BE2C (cell line): ENCODE measurements at regions not wholly inside any gene's neighbourhood (a gene's known extent, or its start where the extent isn't known, plus 50 kb on each side); places are given as distances from the start of the nearest gene placed in this dataset.
A peak's percentile ranks its signal among the peaks of the same experiment; 100 is the strongest.

Experiments used
- DNase-seq: peaks from one replicate; pipeline ENCODE4 v3.0.0-alpha.2; 2020
- H3K27me3 ChIP-seq: fragments of 250-450 bp; sonication (Bioruptor Pico); 2 replicates; pipeline ENCODE4 v1.5.1; 2020; ENCODE audit warnings: mild to moderate bottlenecking
- H3K36me3 ChIP-seq: fragments of 250-450 bp; sonication (Bioruptor Pico); 2 replicates; pipeline ENCODE4 v1.5.1; 2020; ENCODE audit warnings: mild to moderate bottlenecking
- H3K4me1 ChIP-seq: fragments of 250-450 bp; sonication (Bioruptor Pico); 2 replicates; pipeline ENCODE4 v1.5.1; 2020
- H3K4me3 ChIP-seq: 2 replicates; pipeline ENCODE4 v1.5.1; 2011; ENCODE audit warnings: low read depth, low read length
- H3K9me3 ChIP-seq: fragments of 250-450 bp; sonication (Bioruptor Pico); 2 replicates; pipeline ENCODE4 v1.5.1; 2020
- TF ChIP-seq, protein P1 (sequence below): IDR thresholded peaks from 2 replicates; pipeline ENCODE4 v1.5.1; 2012; ENCODE audit warnings: mild to moderate bottlenecking, low read depth, low read length

DNA sequence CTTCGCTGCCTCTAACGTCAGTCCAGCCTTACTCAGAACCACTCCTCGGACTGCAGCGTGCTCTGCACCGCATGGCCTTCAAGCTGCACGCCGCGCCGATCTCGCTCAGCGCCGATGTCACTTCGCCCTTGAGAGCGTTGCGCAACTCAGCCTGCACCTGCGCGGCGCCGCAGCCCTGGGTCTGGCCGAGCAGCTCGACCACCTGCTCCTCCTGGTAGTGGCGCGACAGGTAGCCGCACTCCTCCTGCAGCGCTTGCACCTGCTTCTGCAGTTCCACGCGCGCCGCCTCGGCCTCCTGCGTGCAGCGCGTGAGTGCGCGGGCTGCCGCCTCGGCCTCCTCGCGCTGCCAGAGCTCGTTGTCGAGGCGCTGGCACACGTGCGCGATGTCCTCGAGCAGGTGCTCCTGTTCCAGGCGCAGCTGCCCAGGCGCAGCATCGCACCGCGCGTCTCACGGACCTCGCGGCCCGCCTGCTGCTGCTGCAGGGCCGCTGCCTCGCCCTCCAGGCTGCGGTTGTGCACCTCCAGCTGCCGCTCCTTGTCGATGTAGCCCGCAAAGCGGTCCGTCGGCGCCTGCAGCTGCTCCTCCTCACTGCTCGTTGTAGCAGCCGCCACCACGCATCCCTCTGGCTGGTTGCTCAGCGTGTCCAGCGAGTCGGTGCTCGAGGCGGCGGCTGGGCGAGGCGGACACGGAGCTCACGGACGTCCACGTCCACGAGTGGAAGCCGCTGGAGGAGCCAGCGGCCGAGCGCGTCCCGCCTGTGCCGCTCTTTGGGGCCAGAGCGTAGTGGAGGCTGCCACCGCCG is 380.6 kb upstream of the CHD6 start:
- no peaks in the 10 kb centered on the region for H3K4me1 ChIP-seq
- no peaks in the 10 kb centered on the region for H3K27me3 ChIP-seq
- H3K9me3 ChIP-seq, result peaks cover 5% of the 10 kb centered on the region; the same call in 1 of the 2 replicates
- TF ChIP-seq, protein P1, sequence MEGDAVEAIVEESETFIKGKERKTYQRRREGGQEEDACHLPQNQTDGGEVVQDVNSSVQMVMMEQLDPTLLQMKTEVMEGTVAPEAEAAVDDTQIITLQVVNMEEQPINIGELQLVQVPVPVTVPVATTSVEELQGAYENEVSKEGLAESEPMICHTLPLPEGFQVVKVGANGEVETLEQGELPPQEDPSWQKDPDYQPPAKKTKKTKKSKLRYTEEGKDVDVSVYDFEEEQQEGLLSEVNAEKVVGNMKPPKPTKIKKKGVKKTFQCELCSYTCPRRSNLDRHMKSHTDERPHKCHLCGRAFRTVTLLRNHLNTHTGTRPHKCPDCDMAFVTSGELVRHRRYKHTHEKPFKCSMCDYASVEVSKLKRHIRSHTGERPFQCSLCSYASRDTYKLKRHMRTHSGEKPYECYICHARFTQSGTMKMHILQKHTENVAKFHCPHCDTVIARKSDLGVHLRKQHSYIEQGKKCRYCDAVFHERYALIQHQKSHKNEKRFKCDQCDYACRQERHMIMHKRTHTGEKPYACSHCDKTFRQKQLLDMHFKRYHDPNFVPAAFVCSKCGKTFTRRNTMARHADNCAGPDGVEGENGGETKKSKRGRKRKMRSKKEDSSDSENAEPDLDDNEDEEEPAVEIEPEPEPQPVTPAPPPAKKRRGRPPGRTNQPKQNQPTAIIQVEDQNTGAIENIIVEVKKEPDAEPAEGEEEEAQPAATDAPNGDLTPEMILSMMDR, result no peak
- no peak for DNase-seq
- no peak overlapping the region for H3K4me3 ChIP-seq
- no peaks in the 10 kb centered on the region for H3K36me3 ChIP-seq

GRCh38 chr20:41996951-41997350 is 378.8 kb upstream of the CHD6 start:
- DNase-seq, result no peak

DNA sequence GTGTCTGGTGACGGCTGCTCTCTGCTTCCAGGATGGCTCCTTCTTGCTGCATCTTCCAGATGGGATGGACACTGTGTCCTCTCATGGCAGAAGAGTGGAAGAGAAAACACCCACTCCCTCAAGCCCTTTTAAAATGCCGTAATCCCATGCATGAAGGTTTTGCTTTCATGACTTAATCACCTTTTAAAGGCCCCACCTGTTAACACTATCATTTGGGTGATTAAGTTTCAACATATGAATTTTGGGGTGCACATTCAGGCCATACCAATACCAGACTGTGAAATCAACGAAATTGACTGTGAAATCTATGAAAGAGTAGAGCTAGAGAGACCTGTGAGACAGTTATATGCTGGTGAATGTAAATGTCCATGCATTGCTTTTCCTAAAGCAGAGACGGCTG is 374.3 kb upstream of the CHD6 start:
- TF ChIP-seq, protein P1, result no peak
- H3K36me3 ChIP-seq, result no peaks in the 10 kb centered on the region
- no peak overlapping the region for H3K4me3 ChIP-seq
- DNase-seq, result no peak
- no peaks in the 10 kb centered on the region for H3K27me3 ChIP-seq
- H3K9me3 ChIP-seq, result no peaks in the 10 kb centered on the region
- peaks cover 3% of the 10 kb centered on the region for H3K4me1 ChIP-seq

More at GRCh38 chr20:41996951-41997350, 378.8 kb upstream of the CHD6 start:
- no peaks in the 10 kb centered on the region for H3K27me3 ChIP-seq
- TF ChIP-seq, protein P1, result no peak
- H3K4me3 ChIP-seq, result no peak overlapping the region
- peaks cover 5% of the 10 kb centered on the region; the same call in 1 of the 2 replicates for H3K9me3 ChIP-seq
- no peaks in the 10 kb centered on the region for H3K4me1 ChIP-seq
- H3K36me3 ChIP-seq, result no peaks in the 10 kb centered on the region

- Histone ChIP-seq H3K27me3 (no peaks in the 10 kb centered on the region), H3K36me3 (no peaks in the 10 kb centered on the region), H3K9me3 (no peaks in the 10 kb centered on the region), H3K4me3 (no peak overlapping the region), H3K4me1 (peaks cover 3% of the 10 kb centered on the region)
- TF ChIP-seq, protein P1, result no peak
- DNase-seq, result no peak
Observed at GRCh38 chr20:41991412-41991811, 373.2 kb upstream of the CHD6 start.

DNA sequence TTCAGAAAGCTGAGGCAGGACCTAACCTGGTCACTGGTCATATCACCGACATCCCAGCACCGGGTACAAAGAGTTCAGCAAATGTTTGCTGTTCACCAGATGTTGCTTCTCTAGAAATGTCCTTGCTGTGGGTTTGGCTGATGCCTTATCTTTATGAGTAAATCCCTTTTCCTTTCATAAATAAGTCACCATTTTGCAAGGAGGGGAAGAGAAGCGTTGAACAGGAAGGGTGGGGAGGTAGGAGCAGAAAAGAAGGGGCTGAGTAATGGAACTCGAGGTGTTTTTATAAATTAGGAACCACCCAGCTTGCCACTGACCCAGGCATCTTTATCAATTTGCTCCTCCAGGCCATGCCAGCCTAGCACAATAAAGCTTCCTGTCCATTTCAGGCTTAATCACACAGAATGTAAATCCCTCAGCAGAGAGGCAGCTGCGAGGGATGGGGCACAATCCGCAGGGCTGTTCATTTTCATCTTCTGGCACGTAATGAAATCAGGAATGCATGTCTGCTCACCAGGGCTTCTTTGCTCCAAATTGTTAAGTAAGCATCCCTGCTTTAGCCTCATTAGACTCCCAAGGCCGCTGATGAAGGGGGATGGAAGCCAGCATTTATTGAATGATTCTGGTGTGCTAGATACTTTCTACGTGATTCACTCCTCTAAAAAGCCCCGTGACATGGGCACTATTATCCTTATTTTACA is 371.9 kb upstream of the CHD6 start:
- H3K4me1 ChIP-seq, result peaks cover 3% of the 10 kb centered on the region
- no peaks in the 10 kb centered on the region for H3K9me3 ChIP-seq
- TF ChIP-seq, protein P1, result no peak

More for the DNA sequence above, 371.9 kb upstream of the CHD6 start:
- Histone ChIP-seq H3K27me3 (no peaks in the 10 kb centered on the region), H3K36me3 (no peaks in the 10 kb centered on the region), H3K4me3 (no peak overlapping the region)
- peak; percentile 50 for DNase-seq
